ENCODE measurements at regions not wholly inside any gene's neighbourhood (a gene's known extent, or its start where the extent isn't known, plus 50 kb on each side); places are given as distances from the start of the nearest gene placed in this dataset.

DNA sequence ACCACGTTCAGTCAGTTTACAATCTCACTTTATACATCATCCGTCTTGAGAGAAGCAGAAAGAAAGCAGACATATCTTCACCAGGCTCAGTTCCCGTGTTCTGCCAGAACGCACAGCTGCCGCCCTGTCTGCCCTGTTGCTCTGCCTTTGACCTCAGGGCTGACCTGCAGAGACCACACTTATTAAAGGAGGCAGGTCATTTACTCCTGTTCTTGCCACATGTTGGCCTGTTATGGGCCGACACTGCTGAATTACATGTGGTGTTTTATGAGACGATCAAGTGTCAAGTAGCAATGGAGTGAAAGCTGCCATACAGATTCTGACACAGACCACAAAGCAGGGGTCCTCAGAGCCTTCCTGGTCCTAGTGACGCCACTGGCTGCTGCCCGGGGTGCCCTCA lies 232.2 kb downstream of the TTC32 start:
- H3K9me3 ChIP-seq (ENCODE audit: insufficient read depth, low read length) = no peaks in the 10 kb centered on the region
- no peaks in the 10 kb centered on the region for H3K36me3 ChIP-seq (ENCODE audit: insufficient read depth, insufficient read length, low read length)
- H3K4me1 ChIP-seq (ENCODE audit: insufficient read depth, insufficient read length) = no peaks in the 10 kb centered on the region
- no peak overlapping the region for H3K9ac ChIP-seq (ENCODE audit: insufficient read length, low read depth)
- no peak overlapping the region for H3K4me3 ChIP-seq (ENCODE audit: insufficient read length, low read depth)
- no peak for DNase-seq (ENCODE audit: low read depth, low spot score)
- no peak for TF ChIP-seq ZNF274 (IDR thresholded peaks at IDR 0.05; ENCODE audit: low read depth, low read length)
- TF ChIP-seq SUZ12 (IDR thresholded peaks at IDR 0.05; ENCODE audit: extremely low read depth, insufficient read depth, insufficient read length) = no peak
- TF ChIP-seq YY1 (IDR thresholded peaks at IDR 0.05; ENCODE audit: insufficient read depth, insufficient read length) = no peak
- H3K27me3 ChIP-seq (ENCODE audit: insufficient read depth, insufficient read length) = no peaks in the 10 kb centered on the region

DNA sequence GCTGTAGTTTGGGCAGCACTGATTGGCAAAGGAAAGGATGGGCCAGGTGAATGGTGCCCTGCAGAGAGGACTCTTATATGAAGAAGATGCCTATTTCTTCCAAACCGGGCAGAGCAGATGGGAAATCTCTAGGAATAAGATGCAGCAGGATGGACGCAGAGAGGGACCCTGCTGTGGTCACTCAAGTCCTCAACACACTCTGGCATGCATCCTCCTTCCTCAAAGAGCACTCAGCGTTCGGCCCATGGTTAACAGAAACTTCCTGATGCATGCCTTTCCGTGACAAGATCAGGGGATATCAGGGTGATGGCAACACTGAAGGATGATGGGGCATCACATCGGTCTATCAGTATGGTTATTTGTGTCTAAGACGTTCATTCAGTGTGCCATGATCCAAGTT lies 232.7 kb downstream of the TTC32 start:
- H3K27me3 ChIP-seq (ENCODE audit: insufficient read depth, insufficient read length) = no peaks in the 10 kb centered on the region
- no peak for DNase-seq (ENCODE audit: low read depth, low spot score)
- no peaks in the 10 kb centered on the region for H3K4me1 ChIP-seq (ENCODE audit: insufficient read depth, insufficient read length)
- H3K9ac ChIP-seq (ENCODE audit: insufficient read length, low read depth) = no peak overlapping the region
- no peaks in the 10 kb centered on the region for H3K36me3 ChIP-seq (ENCODE audit: insufficient read depth, insufficient read length, low read length)
- TF ChIP-seq YY1 (IDR thresholded peaks at IDR 0.05; ENCODE audit: insufficient read depth, insufficient read length) = no peak
- no peak for TF ChIP-seq SUZ12 (IDR thresholded peaks at IDR 0.05; ENCODE audit: extremely low read depth, insufficient read depth, insufficient read length)
- no peak for TF ChIP-seq ZNF274 (IDR thresholded peaks at IDR 0.05; ENCODE audit: low read depth, low read length)
- no peaks in the 10 kb centered on the region for H3K9me3 ChIP-seq (ENCODE audit: insufficient read depth, low read length)
- no peak overlapping the region for H3K4me3 ChIP-seq (ENCODE audit: insufficient read length, low read depth)

DNA sequence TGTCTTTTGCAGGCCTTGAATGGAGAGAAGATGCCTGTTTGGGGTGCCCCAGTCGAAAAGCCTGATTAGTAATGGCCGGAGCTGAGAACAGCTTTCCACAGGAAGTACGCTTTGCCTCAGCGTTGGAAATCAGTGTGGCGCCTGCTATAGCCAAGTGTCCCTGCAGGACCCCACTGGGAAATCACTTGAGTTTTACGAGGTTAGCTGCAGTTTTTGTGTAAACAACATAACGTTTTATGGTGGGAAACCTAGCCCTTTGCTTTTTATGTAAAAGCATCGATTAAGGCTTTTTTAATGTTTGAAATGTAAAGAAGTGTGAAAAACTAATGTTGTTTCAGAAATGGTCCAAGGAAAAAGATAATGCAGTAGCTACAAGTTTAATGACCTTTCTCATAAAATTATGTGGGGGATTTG lies 234.2 kb downstream of the TTC32 start:
- no peaks in the 10 kb centered on the region for H3K9me3 ChIP-seq (ENCODE audit: insufficient read depth, low read length)
- TF ChIP-seq SUZ12 (IDR thresholded peaks at IDR 0.05; ENCODE audit: extremely low read depth, insufficient read depth, insufficient read length) (no peak), YY1 (IDR thresholded peaks at IDR 0.05; ENCODE audit: insufficient read depth, insufficient read length) (no peak), ZNF274 (IDR thresholded peaks at IDR 0.05; ENCODE audit: low read depth, low read length) (no peak)
- H3K36me3 ChIP-seq (ENCODE audit: insufficient read depth, insufficient read length, low read length) = no peaks in the 10 kb centered on the region
- no peak overlapping the region for H3K9ac ChIP-seq (ENCODE audit: insufficient read length, low read depth)
- no peak for DNase-seq (ENCODE audit: low read depth, low spot score)
- no peaks in the 10 kb centered on the region for H3K27me3 ChIP-seq (ENCODE audit: insufficient read depth, insufficient read length)
- H3K4me3 ChIP-seq (ENCODE audit: insufficient read length, low read depth) = no peak overlapping the region
- H3K4me1 ChIP-seq (ENCODE audit: insufficient read depth, insufficient read length) = no peaks in the 10 kb centered on the region

DNA sequence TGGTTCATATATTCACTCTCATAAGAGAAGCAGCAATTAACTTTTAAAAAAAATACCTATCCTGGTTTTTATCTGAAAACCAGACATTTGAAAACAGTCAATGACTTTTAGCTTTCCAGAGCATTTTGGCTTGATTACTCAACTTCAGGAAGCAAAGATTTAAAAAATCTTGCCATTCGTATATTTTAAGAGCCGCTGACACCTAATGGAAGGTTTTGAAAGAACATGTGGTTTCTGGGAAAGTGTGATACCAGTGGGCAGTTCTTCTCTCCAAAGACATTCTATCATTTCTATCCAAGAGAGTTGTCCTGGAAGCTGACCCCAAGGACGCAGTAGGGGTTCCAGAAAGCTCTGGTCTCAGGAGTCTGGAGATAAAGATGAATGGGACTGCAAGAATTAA lies 234.7 kb downstream of the TTC32 start:
- no peaks in the 10 kb centered on the region for H3K36me3 ChIP-seq (ENCODE audit: insufficient read depth, insufficient read length, low read length)
- no peaks in the 10 kb centered on the region for H3K4me1 ChIP-seq (ENCODE audit: insufficient read depth, insufficient read length)
- DNase-seq (ENCODE audit: low read depth, low spot score) = no peak
- TF ChIP-seq YY1 (IDR thresholded peaks at IDR 0.05; ENCODE audit: insufficient read depth, insufficient read length) (no peak), SUZ12 (IDR thresholded peaks at IDR 0.05; ENCODE audit: extremely low read depth, insufficient read depth, insufficient read length) (no peak), ZNF274 (IDR thresholded peaks at IDR 0.05; ENCODE audit: low read depth, low read length) (no peak)
- no peak overlapping the region for H3K9ac ChIP-seq (ENCODE audit: insufficient read length, low read depth)
- no peak overlapping the region for H3K4me3 ChIP-seq (ENCODE audit: insufficient read length, low read depth)
- H3K9me3 ChIP-seq (ENCODE audit: insufficient read depth, low read length) = no peaks in the 10 kb centered on the region
- no peaks in the 10 kb centered on the region for H3K27me3 ChIP-seq (ENCODE audit: insufficient read depth, insufficient read length)

DNA sequence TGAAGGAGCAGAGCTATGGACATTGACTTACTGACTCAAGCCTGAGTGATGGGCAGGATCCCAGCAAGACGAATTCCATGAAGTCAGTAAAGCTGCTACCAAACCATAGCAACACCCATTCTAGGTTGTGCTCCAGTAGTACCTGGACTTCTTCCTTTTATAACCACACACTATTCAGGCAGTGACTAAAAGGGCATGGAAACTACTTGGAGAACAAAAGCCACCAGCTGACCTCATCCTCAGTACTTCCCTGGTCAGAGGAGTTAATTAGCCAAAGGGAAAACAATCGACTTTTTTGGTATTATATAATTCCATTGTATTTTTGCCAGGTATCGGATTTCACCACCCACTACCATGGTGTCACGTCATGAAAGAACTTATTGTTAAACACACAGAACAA lies 237.1 kb downstream of the TTC32 start:
- Histone ChIP-seq H3K4me1 (ENCODE audit: insufficient read depth, insufficient read length) (no peaks in the 10 kb centered on the region), H3K27me3 (ENCODE audit: insufficient read depth, insufficient read length) (no peaks in the 10 kb centered on the region), H3K9ac (ENCODE audit: insufficient read length, low read depth) (no peak overlapping the region), H3K36me3 (ENCODE audit: insufficient read depth, insufficient read length, low read length) (no peaks in the 10 kb centered on the region), H3K4me3 (ENCODE audit: insufficient read length, low read depth) (no peak overlapping the region), H3K9me3 (ENCODE audit: insufficient read depth, low read length) (no peaks in the 10 kb centered on the region)
- TF ChIP-seq ZNF274 (IDR thresholded peaks at IDR 0.05; ENCODE audit: low read depth, low read length) (no peak), SUZ12 (IDR thresholded peaks at IDR 0.05; ENCODE audit: extremely low read depth, insufficient read depth, insufficient read length) (no peak), YY1 (IDR thresholded peaks at IDR 0.05; ENCODE audit: insufficient read depth, insufficient read length) (no peak)
- no peak for DNase-seq (ENCODE audit: low read depth, low spot score)

DNA sequence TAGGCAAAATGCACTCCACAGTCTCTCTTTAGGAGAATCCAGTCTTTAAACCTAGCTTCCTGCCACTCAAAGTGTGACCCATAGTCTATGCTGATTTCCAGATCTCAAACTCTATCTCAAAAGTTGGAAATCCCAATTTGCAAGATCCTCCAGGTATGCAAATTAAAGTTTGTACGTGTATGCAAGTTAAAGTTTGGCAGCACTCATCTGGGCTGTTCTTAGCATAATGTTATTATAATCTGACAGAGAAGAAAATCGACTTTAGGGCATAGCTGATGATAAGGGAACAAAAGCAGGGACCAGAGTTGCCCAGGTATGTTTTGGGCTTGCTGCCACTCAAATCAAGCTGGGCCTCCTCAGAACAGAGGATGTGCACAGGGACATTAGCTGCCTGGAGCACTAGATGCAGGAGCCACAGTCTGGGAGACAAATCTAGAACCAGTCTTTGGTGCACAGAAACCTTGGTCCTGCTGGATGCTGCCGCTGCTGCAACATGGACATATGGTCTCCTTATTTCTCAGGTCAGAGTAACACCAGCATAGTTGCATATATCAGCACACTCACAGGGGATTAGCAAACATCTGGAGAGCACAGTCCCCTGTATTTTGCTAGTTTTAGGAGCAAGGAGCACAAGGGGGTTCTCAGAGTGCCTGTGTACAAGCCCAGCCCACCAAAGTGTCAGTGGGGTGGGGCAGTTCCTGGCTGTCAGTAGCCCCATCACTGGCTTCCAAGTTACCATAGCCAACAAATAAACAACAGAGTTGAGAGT lies 242.6 kb downstream of the TTC32 start:
- no peaks in the 10 kb centered on the region for H3K4me1 ChIP-seq (ENCODE audit: insufficient read depth, insufficient read length)

DNA sequence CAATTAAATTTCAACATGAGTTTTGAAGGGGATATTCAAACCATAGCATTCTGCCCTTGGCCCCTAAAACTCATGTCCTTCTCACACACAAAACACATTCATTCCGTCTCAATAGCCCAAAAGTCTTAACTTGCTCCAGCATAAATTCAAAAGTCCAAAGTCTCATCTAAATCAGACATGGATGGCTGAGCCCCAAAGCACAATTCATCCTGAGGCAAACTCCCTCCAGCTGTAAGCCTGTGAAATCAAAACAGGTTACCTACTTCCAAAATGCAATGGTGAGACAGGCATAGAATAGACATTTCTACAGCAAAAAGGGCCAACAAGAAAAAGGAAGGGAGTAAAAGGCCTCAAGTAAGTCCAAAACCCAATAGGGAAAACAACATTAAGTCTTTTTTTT lies 245.8 kb downstream of the TTC32 start:
- no peaks in the 10 kb centered on the region for H3K36me3 ChIP-seq (ENCODE audit: insufficient read depth, insufficient read length, low read length)
- no peak for TF ChIP-seq ZNF274 (IDR thresholded peaks at IDR 0.05; ENCODE audit: low read depth, low read length)
- TF ChIP-seq YY1 (IDR thresholded peaks at IDR 0.05; ENCODE audit: insufficient read depth, insufficient read length) = no peak
- TF ChIP-seq SUZ12 (IDR thresholded peaks at IDR 0.05; ENCODE audit: extremely low read depth, insufficient read depth, insufficient read length) = no peak
- peaks cover 3% of the 10 kb centered on the region for H3K4me1 ChIP-seq (ENCODE audit: insufficient read depth, insufficient read length)
- no peaks in the 10 kb centered on the region for H3K27me3 ChIP-seq (ENCODE audit: insufficient read depth, insufficient read length)
- H3K9ac ChIP-seq (ENCODE audit: insufficient read length, low read depth) = no peak overlapping the region
- DNase-seq (ENCODE audit: low read depth, low spot score) = no peak
- H3K4me3 ChIP-seq (ENCODE audit: insufficient read length, low read depth) = no peak overlapping the region
- H3K9me3 ChIP-seq (ENCODE audit: insufficient read depth, low read length) = no peaks in the 10 kb centered on the region

More for the DNA sequence above, 242.6 kb downstream of the TTC32 start:
- TF ChIP-seq ZNF274 (IDR thresholded peaks at IDR 0.05; ENCODE audit: low read depth, low read length) = no peak
- TF ChIP-seq SUZ12 (IDR thresholded peaks at IDR 0.05; ENCODE audit: extremely low read depth, insufficient read depth, insufficient read length) = no peak
- TF ChIP-seq YY1 (IDR thresholded peaks at IDR 0.05; ENCODE audit: insufficient read depth, insufficient read length) = no peak
- Histone ChIP-seq H3K27me3 (ENCODE audit: insufficient read depth, insufficient read length) (no peaks in the 10 kb centered on the region), H3K36me3 (ENCODE audit: insufficient read depth, insufficient read length, low read length) (no peaks in the 10 kb centered on the region), H3K4me3 (ENCODE audit: insufficient read length, low read depth) (no peak overlapping the region), H3K9me3 (ENCODE audit: insufficient read depth, low read length) (no peaks in the 10 kb centered on the region), H3K9ac (ENCODE audit: insufficient read length, low read depth) (no peak overlapping the region)
- DNase-seq (ENCODE audit: low read depth, low spot score) = no peak
